Coronary artery (tissue), 2 donors: ENCODE measurements at regions not wholly inside any gene's neighbourhood (a gene's known extent, or its start where the extent isn't known, plus 50 kb on each side); places are given as distances from the start of the nearest gene placed in this dataset.

Source experiments
- DNase-seq: peaks from one replicate; pipeline ENCODE4 v3.0.0-alpha.2; 2017; ENCODE audit warnings: low spot score
- H3K27ac ChIP-seq, 2 donors: fragments of 200-600 bp; sonication (generic); one replicate each; pipeline ENCODE4 v1.5.1; 2016 to 2019
- H3K4me3 ChIP-seq: fragments of 200-600 bp; sonication (generic); 2 replicates; pipeline ENCODE4 v1.5.1; 2016; ENCODE audit warnings: mild to moderate bottlenecking, moderate library complexity
- CTCF ChIP-seq: fragments of 200-600 bp; sonication (generic); IDR thresholded peaks from one replicate; pipeline ENCODE4 v1.5.1; 2019; ENCODE audit warnings: antibody characterized with exemption

GRCh38 chr1:30253807-30254440, 469.5 kb downstream of the MATN1 start:
- H3K4me3 ChIP-seq = no peak overlapping the region
- DNase-seq = no peak

GRCh38 chr1:30253361-30253760, 470.0 kb downstream of the MATN1 start:
- Histone ChIP-seq H3K4me3 (no peak overlapping the region), H3K27ac (no peak overlapping the region)
- DNase-seq = no peak
- no peak for TF ChIP-seq CTCF

More at GRCh38 chr1:30253807-30254440, 469.5 kb downstream of the MATN1 start:
- no peak for TF ChIP-seq CTCF
- no peak overlapping the region for H3K27ac ChIP-seq

DNA sequence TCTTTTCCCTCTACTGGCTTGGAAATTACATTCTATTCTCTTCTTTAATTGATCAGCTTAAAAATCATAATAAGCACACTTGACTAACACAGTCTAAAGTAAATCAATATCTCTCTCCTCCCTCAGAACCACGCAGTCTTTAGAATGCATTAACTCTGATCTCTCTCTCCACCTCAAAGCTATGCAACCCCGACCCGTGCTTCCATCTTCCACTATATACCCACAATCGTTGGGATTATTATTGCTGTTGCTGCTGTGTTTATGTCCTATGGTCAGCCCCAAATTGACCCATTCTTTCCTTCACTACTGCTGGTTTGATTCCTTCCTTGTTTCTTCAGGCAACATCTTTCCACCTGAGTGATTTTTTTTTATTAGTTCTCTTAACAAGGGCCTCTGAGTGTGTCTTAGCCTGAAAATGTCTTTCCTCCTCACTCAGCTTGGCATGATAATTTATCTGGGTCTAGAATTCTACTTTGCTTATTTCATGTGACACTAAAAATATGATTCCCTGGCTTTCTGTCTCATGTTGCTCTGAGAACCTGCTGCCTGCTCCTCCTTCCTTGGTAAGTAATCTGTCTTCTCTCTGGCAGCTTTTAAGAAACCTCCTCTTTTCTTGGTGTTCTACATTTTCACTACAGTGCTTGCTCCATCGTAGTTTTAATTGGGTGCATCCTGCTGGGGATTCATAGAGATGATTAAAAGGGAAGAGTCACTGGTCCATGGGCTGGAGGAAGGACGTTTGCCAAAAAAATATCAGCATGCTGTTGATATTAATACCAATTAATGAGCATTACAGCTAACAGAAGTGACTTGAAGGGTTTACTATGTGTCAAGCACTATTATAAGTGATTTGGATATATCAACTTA, 472.2 kb downstream of the MATN1 start:
- TF ChIP-seq CTCF = no peak
- no peak overlapping the region for H3K27ac ChIP-seq
- no peak for DNase-seq
- H3K4me3 ChIP-seq = no peak overlapping the region

DNA sequence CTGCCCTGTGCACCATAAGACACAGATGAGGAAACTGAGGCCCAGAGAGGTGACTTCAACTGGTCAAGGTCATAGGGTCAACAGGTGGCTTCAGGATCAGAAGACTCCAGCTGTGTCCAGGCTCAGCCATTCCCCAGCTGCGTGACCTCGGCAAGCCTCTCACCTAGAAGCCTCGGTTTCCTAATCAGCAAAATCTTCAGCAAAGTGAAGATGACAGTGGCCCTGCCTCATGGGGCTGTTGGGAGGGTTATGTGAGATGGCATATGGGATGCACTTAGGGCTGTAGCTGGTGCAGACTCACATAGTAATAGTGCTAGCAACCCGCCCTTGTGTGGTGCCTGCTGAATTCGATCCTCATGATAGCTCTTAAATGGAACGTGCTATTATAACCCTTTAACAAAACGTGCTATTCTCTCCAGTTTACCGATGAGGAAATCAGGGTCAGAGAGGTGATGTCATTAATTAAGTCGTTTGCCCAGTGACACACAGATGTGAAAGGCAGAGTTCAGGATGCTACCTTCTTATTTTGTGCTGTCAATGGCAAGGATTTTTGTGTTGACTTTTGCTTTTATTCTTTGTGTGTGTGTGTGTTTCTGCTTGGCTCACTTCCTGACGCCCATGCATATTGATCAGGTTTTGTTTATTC, 472.9 kb downstream of the MATN1 start:
- no peak for DNase-seq
- Histone ChIP-seq H3K4me3 (no peak overlapping the region), H3K27ac (no peak overlapping the region)
- no peak for TF ChIP-seq CTCF

- no peak for TF ChIP-seq CTCF
- no peak for DNase-seq
- H3K27ac ChIP-seq = no peak overlapping the region
- no peak overlapping the region for H3K4me3 ChIP-seq
Measured at GRCh38 chr1:30249446-30250337, 473.7 kb downstream of the MATN1 start.

DNA sequence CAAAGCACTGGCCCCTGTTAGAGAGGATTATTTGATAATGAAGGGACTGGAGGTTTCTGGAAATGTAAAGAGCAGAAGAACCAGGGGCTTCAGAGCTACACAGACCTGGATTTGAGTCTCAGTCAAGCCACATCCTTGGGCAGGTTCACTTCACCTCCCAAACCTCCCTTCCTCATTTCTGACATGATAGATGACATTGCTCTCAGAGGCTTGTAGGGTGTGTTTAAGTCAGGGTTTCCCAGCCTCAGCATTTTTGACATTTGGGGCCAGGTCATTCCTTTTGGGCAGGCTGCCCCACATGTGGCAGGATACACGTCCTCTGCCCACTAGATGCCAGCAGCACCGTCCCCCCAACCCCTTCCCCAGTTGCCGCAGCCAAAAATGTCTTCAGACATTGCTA, 474.6 kb downstream of the MATN1 start:
- H3K4me3 ChIP-seq = no peak overlapping the region
- TF ChIP-seq CTCF = no peak
- DNase-seq = no peak
- H3K27ac ChIP-seq = no peak overlapping the region
